Coronary artery (tissue), 2 donors: ENCODE measurements at regions not wholly inside any gene's neighbourhood (a gene's known extent, or its start where the extent isn't known, plus 50 kb on each side); places are given as distances from the start of the nearest gene placed in this dataset.

Experiments
- DNase-seq: peaks from one replicate; pipeline ENCODE4 v3.0.0-alpha.2; 2017; ENCODE audit warnings: low spot score
- H3K27ac ChIP-seq, 2 donors: fragments of 200-600 bp; sonication (generic); one replicate each; pipeline ENCODE4 v1.5.1; 2016 to 2019
- H3K4me3 ChIP-seq: fragments of 200-600 bp; sonication (generic); 2 replicates; pipeline ENCODE4 v1.5.1; 2016; ENCODE audit warnings: mild to moderate bottlenecking, moderate library complexity
- CTCF ChIP-seq: fragments of 200-600 bp; sonication (generic); IDR thresholded peaks from one replicate; pipeline ENCODE4 v1.5.1; 2019; ENCODE audit warnings: antibody characterized with exemption

GRCh38 chr5:4882186-4882585 lies 257.9 kb upstream of the ADAMTS16 start:
- no peak overlapping the region for H3K4me3 ChIP-seq
- no peak for TF ChIP-seq CTCF
- no peak for DNase-seq
- H3K27ac ChIP-seq: no peak overlapping the region

GRCh38 chr5:4883360-4883759 lies 256.8 kb upstream of the ADAMTS16 start:
- no peak overlapping the region for H3K4me3 ChIP-seq
- no peak overlapping the region for H3K27ac ChIP-seq
- no peak for DNase-seq
- TF ChIP-seq CTCF: no peak

- TF ChIP-seq CTCF: no peak
- Histone ChIP-seq H3K27ac (no peak overlapping the region), H3K4me3 (no peak overlapping the region)
- DNase-seq: no peak
Observed at GRCh38 chr5:4893063-4893744, 246.9 kb upstream of the ADAMTS16 start.

GRCh38 chr5:4896328-4896727 lies 243.8 kb upstream of the ADAMTS16 start:
- TF ChIP-seq CTCF: no peak
- Histone ChIP-seq H3K27ac (no peak overlapping the region), H3K4me3 (no peak overlapping the region)
- DNase-seq: no peak

- Histone ChIP-seq H3K27ac (no peak overlapping the region), H3K4me3 (no peak overlapping the region)
- no peak for DNase-seq
- no peak for TF ChIP-seq CTCF
Observed at GRCh38 chr5:4901305-4901811, 238.8 kb upstream of the ADAMTS16 start.

GRCh38 chr5:4901924-4902323 lies 238.2 kb upstream of the ADAMTS16 start:
- no peak for TF ChIP-seq CTCF
- H3K27ac ChIP-seq: no peak overlapping the region
- DNase-seq: no peak
- H3K4me3 ChIP-seq: no peak overlapping the region
